Mesendoderm (in vitro differentiated cells): ENCODE measurements at regions not wholly inside any gene's neighbourhood (a gene's known extent, or its start where the extent isn't known, plus 50 kb on each side); places are given as distances from the start of the nearest gene placed in this dataset.
A peak's percentile ranks its signal among the peaks of the same experiment; 100 is the strongest.
"Not testable (repeated sequence)": the region's sequence is repeated elsewhere in the genome, so short reads cannot be mapped to it uniquely, and the experiment has no call there.

Experiments
- DNase-seq: peaks from one replicate; pipeline ENCODE4 v3.0.0; 2013
- H2AK5ac ChIP-seq: 2 replicates; pipeline ENCODE4 v1.6.1; 2013; ENCODE audit warnings: low read length, inconsistent platforms
- H2BK120ac ChIP-seq: 2 replicates; pipeline ENCODE4 v1.6.1; 2013; ENCODE audit warnings: low read depth, mild to moderate bottlenecking, low read length, moderate library complexity, mixed read lengths
- H2BK15ac ChIP-seq: replicated peaks from 2 replicates; pipeline ENCODE4 v1.6.1; 2013; ENCODE audit warnings: low read depth, mild to moderate bottlenecking, moderate library complexity
- H2BK5ac ChIP-seq: 2 replicates; pipeline ENCODE4 v1.6.1; 2013; ENCODE audit warnings: low read length, inconsistent platforms
- H3K18ac ChIP-seq: 2 replicates; pipeline ENCODE4 v1.6.1; 2013; ENCODE audit warnings: mild to moderate bottlenecking, low read length, mixed read lengths
- H3K23ac ChIP-seq: one replicate; pipeline ENCODE4 v1.6.1; 2013; ENCODE audit warnings: low read length
- H3K27ac ChIP-seq: 2 replicates; pipeline ENCODE4 v1.5.1; 2013; ENCODE audit warnings: low read depth, mild to moderate bottlenecking, inconsistent platforms, low read length, moderate library complexity
- H3K27me3 ChIP-seq: 2 replicates; pipeline ENCODE4 v1.6.1; 2013; ENCODE audit warnings: low read length, control low read depth, mild to moderate bottlenecking, inconsistent platforms; ENCODE audit not compliant: insufficient read depth, poor library complexity
- H3K36me3 ChIP-seq: 2 replicates; pipeline ENCODE4 v1.6.1; 2013; ENCODE audit warnings: low read length, inconsistent platforms; ENCODE audit not compliant: control insufficient read depth, insufficient read depth
- H3K4ac ChIP-seq: one replicate; pipeline ENCODE4 v1.6.1; 2013; ENCODE audit warnings: low read depth, mild to moderate bottlenecking, low read length, moderate library complexity
- H3K4me1 ChIP-seq: 2 replicates; pipeline ENCODE4 v1.6.1; 2013; ENCODE audit warnings: low read depth, low read length, inconsistent platforms; ENCODE audit not compliant: control insufficient read depth
- H3K4me2 ChIP-seq: 2 replicates; pipeline ENCODE4 v1.6.1; 2013; ENCODE audit warnings: low read length
- H3K4me3 ChIP-seq: 2 replicates; pipeline ENCODE4 v1.5.1; 2013; ENCODE audit warnings: mild to moderate bottlenecking, low read length
- H3K56ac ChIP-seq: one replicate; pipeline ENCODE4 v1.6.1; 2013; ENCODE audit warnings: low read length
- H3K79me1 ChIP-seq: 2 replicates; pipeline ENCODE4 v1.6.1; 2013; ENCODE audit warnings: low read length, inconsistent platforms
- H3K79me2 ChIP-seq: 2 replicates; pipeline ENCODE4 v1.6.1; 2013; ENCODE audit warnings: mild to moderate bottlenecking, low read length; ENCODE audit not compliant: control insufficient read depth, insufficient read depth
- H3K9ac ChIP-seq: 2 replicates; pipeline ENCODE4 v1.6.1; 2013; ENCODE audit warnings: low read length, inconsistent platforms
- H4K5ac ChIP-seq: one replicate; pipeline ENCODE4 v1.6.1; 2013; ENCODE audit warnings: low read length
- H4K8ac ChIP-seq: one replicate; pipeline ENCODE4 v1.6.1; 2013; ENCODE audit warnings: low read depth, mild to moderate bottlenecking, control low read depth, low read length, moderate library complexity
- WGBS: extraction: QIAGEN DNeasy Blood & Tissue Kit; methylation state at CpG from one replicate; pipeline ENCODE4 v1.1.7; 2013; ENCODE audit warnings: low lambda C conversion rate, missing lambda C conversion rate; ENCODE audit not compliant: insufficient coverage; ENCODE audit errors: extremely low coverage; 5-methylcytosine and 5-hydroxymethylcytosine counted together

GRCh38 chr4:162853788-162854187 is 312.9 kb downstream of the NAF1 start:
- Histone ChIP-seq H3K27ac (no peak overlapping the region), H3K23ac (no peak overlapping the region), H3K56ac (no peak overlapping the region), H3K4ac (no peak overlapping the region), H3K36me3 (no peaks in the 10 kb centered on the region), H4K8ac (no peak overlapping the region), H3K18ac (no peak overlapping the region), H3K4me3 (no peak overlapping the region), H3K79me2 (no peaks in the 10 kb centered on the region), H2BK15ac (no peak overlapping the region), H3K27me3 (no peaks in the 10 kb centered on the region), H3K9ac (no peak overlapping the region), H2BK5ac (no peak overlapping the region), H3K4me2 (no peak overlapping the region), H2BK120ac (no peak overlapping the region), H3K4me1 (no peaks in the 10 kb centered on the region), H3K79me1 (no peaks in the 10 kb centered on the region), H4K5ac (no peak overlapping the region), H2AK5ac (no peak overlapping the region)
- no peak for DNase-seq
- WGBS: no CpG with 5 or more reads among the region's 3 CpGs

- peak overlapping the region; percentile 25 for H3K56ac ChIP-seq
- H3K18ac ChIP-seq: no peak overlapping the region
- no peaks in the 10 kb centered on the region for H3K79me2 ChIP-seq
- no CpG with 5 or more reads among the region's 4 CpGs for WGBS
- H3K27me3 ChIP-seq: no peaks in the 10 kb centered on the region
- H3K4me3 ChIP-seq: no peak overlapping the region
- H3K4me2 ChIP-seq: no peak overlapping the region
- no peak overlapping the region for H2BK120ac ChIP-seq
- no peak overlapping the region for H2AK5ac ChIP-seq
- peak; percentile 34 for DNase-seq
- no peaks in the 10 kb centered on the region for H3K79me1 ChIP-seq
- no peak overlapping the region for H3K27ac ChIP-seq
- H4K5ac ChIP-seq: no peak overlapping the region
- H3K23ac ChIP-seq: no peak overlapping the region
- H3K4me1 ChIP-seq: no peaks in the 10 kb centered on the region
- no peak overlapping the region for H2BK5ac ChIP-seq
- H4K8ac ChIP-seq: no peak overlapping the region
- no peak overlapping the region for H2BK15ac ChIP-seq
- no peak overlapping the region for H3K4ac ChIP-seq
- H3K9ac ChIP-seq: no peak overlapping the region
- no peaks in the 10 kb centered on the region for H3K36me3 ChIP-seq
These were observed 314.0 kb downstream of the NAF1 start for GRCh38 chr4:162852642-162853041.

GRCh38 chr4:162851241-162851758 is 315.4 kb downstream of the NAF1 start:
- not testable (repeated sequence) for H4K8ac ChIP-seq, H3K4me3 ChIP-seq, H3K4me2 ChIP-seq, DNase-seq, H3K79me1 ChIP-seq, H4K5ac ChIP-seq, H3K23ac ChIP-seq, H2BK15ac ChIP-seq, H2BK5ac ChIP-seq, H3K18ac ChIP-seq, H3K27ac ChIP-seq, H3K56ac ChIP-seq, H2BK120ac ChIP-seq, H3K79me2 ChIP-seq, H3K4me1 ChIP-seq, H3K27me3 ChIP-seq, H2AK5ac ChIP-seq, H3K9ac ChIP-seq, H3K4ac ChIP-seq, H3K36me3 ChIP-seq
- WGBS: no CpG with 5 or more reads among the region's 6 CpGs

GRCh38 chr4:162849937-162850336 is 316.8 kb downstream of the NAF1 start:
- Histone ChIP-seq H3K27ac (no peak overlapping the region), H3K4me1 (no peaks in the 10 kb centered on the region), H2BK120ac (no peak overlapping the region), H3K79me2 (no peaks in the 10 kb centered on the region), H3K9ac (no peak overlapping the region), H3K4ac (no peak overlapping the region), H4K8ac (no peak overlapping the region), H2BK5ac (no peak overlapping the region), H3K18ac (no peak overlapping the region), H3K4me2 (no peak overlapping the region), H3K4me3 (no peak overlapping the region), H3K79me1 (no peaks in the 10 kb centered on the region), H3K27me3 (no peaks in the 10 kb centered on the region), H3K56ac (no peak overlapping the region), H2BK15ac (no peak overlapping the region), H3K36me3 (no peaks in the 10 kb centered on the region), H3K23ac (no peak overlapping the region), H2AK5ac (no peak overlapping the region), H4K5ac (no peak overlapping the region)
- no peak for DNase-seq

- WGBS: no CpG with 5 or more reads among the region's 1 CpG
- Histone ChIP-seq H3K27me3 (no peaks in the 10 kb centered on the region), H2BK120ac (no peak overlapping the region), H2BK15ac (no peak overlapping the region), H3K4me1 (no peaks in the 10 kb centered on the region), H3K36me3 (no peaks in the 10 kb centered on the region), H4K8ac (no peak overlapping the region), H3K79me2 (no peaks in the 10 kb centered on the region), H3K56ac (no peak overlapping the region), H3K79me1 (no peaks in the 10 kb centered on the region), H3K27ac (no peak overlapping the region), H2AK5ac (no peak overlapping the region), H3K23ac (no peak overlapping the region), H4K5ac (no peak overlapping the region), H3K4ac (no peak overlapping the region), H3K9ac (no peak overlapping the region), H3K4me3 (no peak overlapping the region), H2BK5ac (no peak overlapping the region), H3K4me2 (no peak overlapping the region), H3K18ac (no peak overlapping the region)
- DNase-seq: no peak
These were observed 318.6 kb downstream of the NAF1 start for GRCh38 chr4:162847945-162848549.

- no peak overlapping the region for H2BK120ac ChIP-seq
- H3K27ac ChIP-seq: no peak overlapping the region
- H3K79me1 ChIP-seq: no peaks in the 10 kb centered on the region
- H3K36me3 ChIP-seq: no peaks in the 10 kb centered on the region
- H2BK15ac ChIP-seq: no peak overlapping the region
- H2AK5ac ChIP-seq: no peak overlapping the region
- H3K23ac ChIP-seq: no peak overlapping the region
- H3K4me3 ChIP-seq: no peak overlapping the region
- no peak overlapping the region for H4K8ac ChIP-seq
- H4K5ac ChIP-seq: no peak overlapping the region
- H2BK5ac ChIP-seq: no peak overlapping the region
- H3K9ac ChIP-seq: no peak overlapping the region
- no peak overlapping the region for H3K4me2 ChIP-seq
- H3K56ac ChIP-seq: no peak overlapping the region
- no peak overlapping the region for H3K18ac ChIP-seq
- H3K4me1 ChIP-seq: no peaks in the 10 kb centered on the region
- DNase-seq: peak; percentile 19
- no peaks in the 10 kb centered on the region for H3K27me3 ChIP-seq
- H3K4ac ChIP-seq: no peak overlapping the region
- no peaks in the 10 kb centered on the region for H3K79me2 ChIP-seq
- WGBS: no CpG with 5 or more reads among the region's 1 CpG
These were observed 324.9 kb downstream of the NAF1 start for GRCh38 chr4:162841753-162842152.
